ENCODE measurements at regions not wholly inside any gene's neighbourhood (a gene's known extent, or its start where the extent isn't known, plus 50 kb on each side); places are given as distances from the start of the nearest gene placed in this dataset.

GRCh38 chr2:158738363-158738762 is 56.8 kb upstream of the DAPL1 start:
- WGBS, 2 donors (ENCODE audit: low coverage in 1 of 2) = 81 to 100% methylated on average over 1 to 5 of the region's 5 CpGs

GRCh38 chr2:158740127-158740526 is 55.0 kb upstream of the DAPL1 start:
- no peaks in the 10 kb centered on the region for H3K36me3 ChIP-seq
- ATAC-seq = no peak
- WGBS, 2 donors (ENCODE audit: low coverage in 1 of 2) = 83 to 96% methylated on average over 4 to 5 of the region's 5 CpGs

More at GRCh38 chr2:158738363-158738762, 56.8 kb upstream of the DAPL1 start:
- TF ChIP-seq, protein P1, sequence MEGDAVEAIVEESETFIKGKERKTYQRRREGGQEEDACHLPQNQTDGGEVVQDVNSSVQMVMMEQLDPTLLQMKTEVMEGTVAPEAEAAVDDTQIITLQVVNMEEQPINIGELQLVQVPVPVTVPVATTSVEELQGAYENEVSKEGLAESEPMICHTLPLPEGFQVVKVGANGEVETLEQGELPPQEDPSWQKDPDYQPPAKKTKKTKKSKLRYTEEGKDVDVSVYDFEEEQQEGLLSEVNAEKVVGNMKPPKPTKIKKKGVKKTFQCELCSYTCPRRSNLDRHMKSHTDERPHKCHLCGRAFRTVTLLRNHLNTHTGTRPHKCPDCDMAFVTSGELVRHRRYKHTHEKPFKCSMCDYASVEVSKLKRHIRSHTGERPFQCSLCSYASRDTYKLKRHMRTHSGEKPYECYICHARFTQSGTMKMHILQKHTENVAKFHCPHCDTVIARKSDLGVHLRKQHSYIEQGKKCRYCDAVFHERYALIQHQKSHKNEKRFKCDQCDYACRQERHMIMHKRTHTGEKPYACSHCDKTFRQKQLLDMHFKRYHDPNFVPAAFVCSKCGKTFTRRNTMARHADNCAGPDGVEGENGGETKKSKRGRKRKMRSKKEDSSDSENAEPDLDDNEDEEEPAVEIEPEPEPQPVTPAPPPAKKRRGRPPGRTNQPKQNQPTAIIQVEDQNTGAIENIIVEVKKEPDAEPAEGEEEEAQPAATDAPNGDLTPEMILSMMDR (IDR thresholded peaks at IDR 0.05) = no peak
- TF ChIP-seq POLR2A (IDR thresholded peaks at IDR 0.05) = no peak
- no peak for ATAC-seq
- Histone ChIP-seq H3K9me3 (no peaks in the 10 kb centered on the region), H3K27ac (no peak overlapping the region), H3K4me1 (no peaks in the 10 kb centered on the region), H3K27me3 (peaks cover 6% of the 10 kb centered on the region), H3K36me3 (no peaks in the 10 kb centered on the region), H3K4me3 (no peak overlapping the region)

GRCh38 chr2:158740621-158741020 is 54.5 kb upstream of the DAPL1 start:
- H3K27ac ChIP-seq = no peak overlapping the region
- 53 to 78% methylated on average over 3 to 4 of the region's 4 CpGs for WGBS, 2 donors (ENCODE audit: low coverage in 1 of 2)
- no peak for ATAC-seq
- H3K36me3 ChIP-seq = no peaks in the 10 kb centered on the region
- H3K4me3 ChIP-seq = no peak overlapping the region
- H3K27me3 ChIP-seq = peaks cover 20% of the 10 kb centered on the region
- no peaks in the 10 kb centered on the region for H3K9me3 ChIP-seq
- H3K4me1 ChIP-seq = no peaks in the 10 kb centered on the region
- TF ChIP-seq EP300 (IDR thresholded peaks at IDR 0.05) (no peak), POLR2A (IDR thresholded peaks at IDR 0.05) (no peak), POLR2AphosphoS5 (IDR thresholded peaks at IDR 0.05) (no peak)
- TF ChIP-seq, protein P1 (IDR thresholded peaks at IDR 0.05) = no peak

More at GRCh38 chr2:158740127-158740526, 55.0 kb upstream of the DAPL1 start:
- H3K27me3 ChIP-seq = peaks cover 16% of the 10 kb centered on the region
- no peak overlapping the region for H3K4me3 ChIP-seq
- TF ChIP-seq POLR2A (IDR thresholded peaks at IDR 0.05) = no peak
- TF ChIP-seq, protein P1 (IDR thresholded peaks at IDR 0.05) = no peak
- no peak for TF ChIP-seq POLR2AphosphoS5 (IDR thresholded peaks at IDR 0.05)
- TF ChIP-seq EP300 (IDR thresholded peaks at IDR 0.05) = no peak
- H3K9me3 ChIP-seq = no peaks in the 10 kb centered on the region
- no peaks in the 10 kb centered on the region for H3K4me1 ChIP-seq
- no peak overlapping the region for H3K27ac ChIP-seq

GRCh38 chr2:158741625-158742024 is 53.5 kb upstream of the DAPL1 start:
- Histone ChIP-seq H3K9me3 (no peaks in the 10 kb centered on the region), H3K27ac (no peak overlapping the region), H3K36me3 (no peaks in the 10 kb centered on the region), H3K4me3 (no peak overlapping the region), H3K4me1 (no peaks in the 10 kb centered on the region), H3K27me3 (peaks cover 28% of the 10 kb centered on the region)
- TF ChIP-seq, protein P1 (IDR thresholded peaks at IDR 0.05) = no peak
- no peak for TF ChIP-seq POLR2AphosphoS5 (IDR thresholded peaks at IDR 0.05)
- no peak for TF ChIP-seq POLR2A (IDR thresholded peaks at IDR 0.05)
- TF ChIP-seq EP300 (IDR thresholded peaks at IDR 0.05) = no peak
- no peak for ATAC-seq
- WGBS, 2 donors (ENCODE audit: low coverage in 1 of 2) = 83 to 94% methylated on average over 5 of the region's 8 CpGs

DNA sequence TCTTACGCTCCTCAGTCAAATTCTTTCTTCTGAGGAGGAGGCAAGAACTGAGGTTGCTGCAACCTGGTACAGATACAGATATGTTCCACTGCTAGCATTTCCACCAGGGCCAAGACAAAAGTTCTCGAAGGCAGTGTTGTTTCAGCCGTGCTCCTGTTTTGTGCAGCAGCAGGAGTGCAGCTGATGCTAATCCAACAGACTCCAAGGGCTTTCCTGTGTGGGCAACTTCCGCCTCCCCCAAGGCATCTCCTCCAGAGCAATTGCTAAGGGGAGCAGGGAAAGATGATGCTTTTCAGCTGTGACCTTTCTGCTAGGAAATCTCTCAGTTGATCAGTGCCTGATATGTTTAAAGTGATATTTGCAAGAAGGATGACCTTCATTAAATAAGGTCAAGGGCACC is 52.6 kb upstream of the DAPL1 start:
- Histone ChIP-seq H3K4me1 (no peaks in the 10 kb centered on the region), H3K9me3 (no peaks in the 10 kb centered on the region), H3K27ac (no peak overlapping the region), H3K4me3 (no peak overlapping the region), H3K36me3 (no peaks in the 10 kb centered on the region), H3K27me3 (peaks cover 36% of the 10 kb centered on the region)
- ATAC-seq = no peak
- TF ChIP-seq, protein P1 (IDR thresholded peaks at IDR 0.05) = no peak
- TF ChIP-seq POLR2AphosphoS5 (IDR thresholded peaks at IDR 0.05) (no peak), POLR2A (IDR thresholded peaks at IDR 0.05) (no peak), EP300 (IDR thresholded peaks at IDR 0.05) (no peak)
- 100% methylated on average over 1 of the region's 4 CpGs; no CpG with 5 or more reads in 1 of the 2 donors for WGBS, 2 donors (ENCODE audit: low coverage in 1 of 2)

Measured in gastroesophageal sphincter (tissue), 4 donors.